NB4 (cell line): ENCODE measurements at regions not wholly inside any gene's neighbourhood (a gene's known extent, or its start where the extent isn't known, plus 50 kb on each side); places are given as distances from the start of the nearest gene placed in this dataset.

Experiments used
- MYC ChIP-seq: IDR thresholded peaks from 2 replicates; pipeline ENCODE4 v1.6.1; 2011; ENCODE audit warnings: low read depth, low read length
- POLR2A ChIP-seq: IDR thresholded peaks from 2 replicates; pipeline ENCODE4 v1.6.1; 2011; ENCODE audit warnings: mild to moderate bottlenecking; ENCODE audit not compliant: insufficient read length; ENCODE audit errors: extremely low read depth
- TF ChIP-seq, protein P1 (sequence below): IDR thresholded peaks from one replicate; pipeline ENCODE4 v1.5.1; 2012; ENCODE audit warnings: low read depth, low read length
- TF ChIP-seq, protein P2 (sequence below): IDR thresholded peaks from 2 replicates; pipeline ENCODE4 v1.6.1; 2011; ENCODE audit warnings: low read depth, low read length

- TF ChIP-seq, protein P1, sequence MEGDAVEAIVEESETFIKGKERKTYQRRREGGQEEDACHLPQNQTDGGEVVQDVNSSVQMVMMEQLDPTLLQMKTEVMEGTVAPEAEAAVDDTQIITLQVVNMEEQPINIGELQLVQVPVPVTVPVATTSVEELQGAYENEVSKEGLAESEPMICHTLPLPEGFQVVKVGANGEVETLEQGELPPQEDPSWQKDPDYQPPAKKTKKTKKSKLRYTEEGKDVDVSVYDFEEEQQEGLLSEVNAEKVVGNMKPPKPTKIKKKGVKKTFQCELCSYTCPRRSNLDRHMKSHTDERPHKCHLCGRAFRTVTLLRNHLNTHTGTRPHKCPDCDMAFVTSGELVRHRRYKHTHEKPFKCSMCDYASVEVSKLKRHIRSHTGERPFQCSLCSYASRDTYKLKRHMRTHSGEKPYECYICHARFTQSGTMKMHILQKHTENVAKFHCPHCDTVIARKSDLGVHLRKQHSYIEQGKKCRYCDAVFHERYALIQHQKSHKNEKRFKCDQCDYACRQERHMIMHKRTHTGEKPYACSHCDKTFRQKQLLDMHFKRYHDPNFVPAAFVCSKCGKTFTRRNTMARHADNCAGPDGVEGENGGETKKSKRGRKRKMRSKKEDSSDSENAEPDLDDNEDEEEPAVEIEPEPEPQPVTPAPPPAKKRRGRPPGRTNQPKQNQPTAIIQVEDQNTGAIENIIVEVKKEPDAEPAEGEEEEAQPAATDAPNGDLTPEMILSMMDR, result no peak
- TF ChIP-seq, protein P2, sequence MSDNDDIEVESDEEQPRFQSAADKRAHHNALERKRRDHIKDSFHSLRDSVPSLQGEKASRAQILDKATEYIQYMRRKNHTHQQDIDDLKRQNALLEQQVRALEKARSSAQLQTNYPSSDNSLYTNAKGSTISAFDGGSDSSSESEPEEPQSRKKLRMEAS, result no peak
- TF ChIP-seq POLR2A (no peak), MYC (no peak)
Observed at GRCh38 chr1:5810553-5811270, 181.5 kb downstream of the NPHP4 start.
